Mucosa of rectum (tissue), 2 donors: ENCODE measurements at regions not wholly inside any gene's neighbourhood (a gene's known extent, or its start where the extent isn't known, plus 50 kb on each side); places are given as distances from the start of the nearest gene placed in this dataset.

Experiments
- H3K27ac ChIP-seq, 2 donors: one replicate each; pipeline ENCODE4 v1.7.0; 2013; ENCODE audit warnings: inconsistent platforms in 2 of 2, low read depth in 2 of 2, low read length in 2 of 2
- H3K27me3 ChIP-seq, 2 donors: one replicate each; pipeline ENCODE4 v1.7.0; 2013; ENCODE audit warnings: low read length in 2 of 2; ENCODE audit not compliant: control insufficient read depth in 2 of 2, insufficient read depth in 2 of 2
- H3K36me3 ChIP-seq, 2 donors: one replicate each; pipeline ENCODE4 v1.7.0; 2013; ENCODE audit warnings: low read length in 2 of 2; ENCODE audit not compliant: control insufficient read depth in 2 of 2, insufficient read depth in 2 of 2
- H3K4me1 ChIP-seq, 2 donors: one replicate each; pipeline ENCODE4 v1.7.0; 2013; ENCODE audit warnings: low read length in 2 of 2, mild to moderate bottlenecking in 1 of 2; ENCODE audit not compliant: control insufficient read depth in 2 of 2, insufficient read depth in 2 of 2
- H3K4me3 ChIP-seq, 2 donors: one replicate each; pipeline ENCODE4 v1.7.0; 2013; ENCODE audit warnings: low read length in 2 of 2
- H3K9ac ChIP-seq, 2 donors: one replicate each; pipeline ENCODE4 v1.7.0; 2013; ENCODE audit warnings: low read length in 2 of 2, low read depth in 1 of 2, mild to moderate bottlenecking in 1 of 2
- H3K9me3 ChIP-seq, 2 donors: one replicate each; pipeline ENCODE4 v1.7.0; 2013; ENCODE audit warnings: low read length in 2 of 2; ENCODE audit not compliant: control insufficient read depth in 2 of 2
- donor health status: healthy.
- donor health status: Normal muscosa, but diverticular disease.

- H3K4me3 ChIP-seq, result no peak overlapping the region
- no peaks in the 10 kb centered on the region for H3K27me3 ChIP-seq
- peak overlapping the region in 1 of 2 donors; percentile 41 for H3K9ac ChIP-seq
- H3K9me3 ChIP-seq, result no peaks in the 10 kb centered on the region
- H3K36me3 ChIP-seq, result no peaks in the 10 kb centered on the region
- H3K4me1 ChIP-seq, result peaks cover 2 to 11% of the 10 kb centered on the region in 2 donors
- peak overlapping the region; percentile 59 to 76 for H3K27ac ChIP-seq
Observed at GRCh38 chr1:94677087-94677486, 135.5 kb upstream of the F3 start.

GRCh38 chr1:94676686-94677085, 135.1 kb upstream of the F3 start:
- peak overlapping the region in 1 of 2 donors; percentile 41 for H3K9ac ChIP-seq
- H3K9me3 ChIP-seq, result no peaks in the 10 kb centered on the region
- peak overlapping the region; percentile 59 to 76 for H3K27ac ChIP-seq
- H3K27me3 ChIP-seq, result no peaks in the 10 kb centered on the region
- H3K4me3 ChIP-seq, result no peak overlapping the region
- H3K36me3 ChIP-seq, result no peaks in the 10 kb centered on the region
- peaks cover 2 to 11% of the 10 kb centered on the region in 2 donors for H3K4me1 ChIP-seq

- Histone ChIP-seq H3K9me3 (no peaks in the 10 kb centered on the region), H3K27me3 (no peaks in the 10 kb centered on the region), H3K36me3 (no peaks in the 10 kb centered on the region), H3K27ac (no peak overlapping the region), H3K9ac (no peak overlapping the region), H3K4me1 (peaks cover 2 to 11% of the 10 kb centered on the region in 2 donors), H3K4me3 (no peak overlapping the region)
Observed at GRCh38 chr1:94675373-94675772, 133.8 kb upstream of the F3 start.

GRCh38 chr1:94674876-94675275, 133.3 kb upstream of the F3 start:
- H3K4me3 ChIP-seq, result no peak overlapping the region
- no peaks in the 10 kb centered on the region for H3K27me3 ChIP-seq
- no peaks in the 10 kb centered on the region for H3K9me3 ChIP-seq
- no peak overlapping the region for H3K27ac ChIP-seq
- no peak overlapping the region for H3K9ac ChIP-seq
- H3K4me1 ChIP-seq, result peaks cover 2 to 11% of the 10 kb centered on the region in 2 donors
- H3K36me3 ChIP-seq, result no peaks in the 10 kb centered on the region

- Histone ChIP-seq H3K4me3 (no peak overlapping the region), H3K27me3 (no peaks in the 10 kb centered on the region), H3K4me1 (peaks cover 2 to 11% of the 10 kb centered on the region in 2 donors), H3K9me3 (no peaks in the 10 kb centered on the region), H3K27ac (no peak overlapping the region), H3K36me3 (no peaks in the 10 kb centered on the region), H3K9ac (no peak overlapping the region)
Observed at GRCh38 chr1:94672934-94673333, 131.4 kb upstream of the F3 start.

GRCh38 chr1:94672001-94672400, 130.4 kb upstream of the F3 start:
- no peak overlapping the region for H3K27ac ChIP-seq
- H3K27me3 ChIP-seq, result no peaks in the 10 kb centered on the region
- H3K9ac ChIP-seq, result no peak overlapping the region
- H3K4me1 ChIP-seq, result peaks cover 2 to 11% of the 10 kb centered on the region in 2 donors
- H3K4me3 ChIP-seq, result no peak overlapping the region
- H3K36me3 ChIP-seq, result no peaks in the 10 kb centered on the region
- H3K9me3 ChIP-seq, result no peaks in the 10 kb centered on the region

- Histone ChIP-seq H3K36me3 (no peaks in the 10 kb centered on the region), H3K9ac (no peak overlapping the region), H3K4me3 (no peak overlapping the region), H3K27ac (no peak overlapping the region), H3K4me1 (no peaks in the 10 kb centered on the region), H3K9me3 (no peaks in the 10 kb centered on the region), H3K27me3 (no peaks in the 10 kb centered on the region)
Observed at GRCh38 chr1:94670273-94670672, 128.7 kb upstream of the F3 start.

- Histone ChIP-seq H3K27ac (no peak overlapping the region), H3K36me3 (no peaks in the 10 kb centered on the region), H3K9ac (no peak overlapping the region), H3K4me1 (no peaks in the 10 kb centered on the region), H3K4me3 (no peak overlapping the region), H3K9me3 (no peaks in the 10 kb centered on the region), H3K27me3 (no peaks in the 10 kb centered on the region)
Observed at GRCh38 chr1:94669198-94669597, 127.6 kb upstream of the F3 start.

- Histone ChIP-seq H3K27me3 (no peaks in the 10 kb centered on the region), H3K36me3 (no peaks in the 10 kb centered on the region), H3K27ac (no peak overlapping the region), H3K4me3 (no peak overlapping the region), H3K4me1 (no peaks in the 10 kb centered on the region), H3K9me3 (no peaks in the 10 kb centered on the region), H3K9ac (no peak overlapping the region)
Observed at GRCh38 chr1:94668528-94668927, 127.0 kb upstream of the F3 start.

GRCh38 chr1:94667818-94668217, 126.3 kb upstream of the F3 start:
- Histone ChIP-seq H3K36me3 (no peaks in the 10 kb centered on the region), H3K4me1 (no peaks in the 10 kb centered on the region), H3K27ac (no peak overlapping the region), H3K9me3 (no peaks in the 10 kb centered on the region), H3K4me3 (no peak overlapping the region), H3K27me3 (no peaks in the 10 kb centered on the region), H3K9ac (no peak overlapping the region)

GRCh38 chr1:94666797-94667196, 125.2 kb upstream of the F3 start:
- H3K27ac ChIP-seq, result no peak overlapping the region
- H3K9ac ChIP-seq, result no peak overlapping the region
- no peaks in the 10 kb centered on the region for H3K36me3 ChIP-seq
- no peaks in the 10 kb centered on the region for H3K9me3 ChIP-seq
- no peak overlapping the region for H3K4me3 ChIP-seq
- no peaks in the 10 kb centered on the region for H3K27me3 ChIP-seq
- H3K4me1 ChIP-seq, result no peaks in the 10 kb centered on the region
